ENCODE measurements at regions not wholly inside any gene's neighbourhood (a gene's known extent, or its start where the extent isn't known, plus 50 kb on each side); places are given as distances from the start of the nearest gene placed in this dataset.

DNA sequence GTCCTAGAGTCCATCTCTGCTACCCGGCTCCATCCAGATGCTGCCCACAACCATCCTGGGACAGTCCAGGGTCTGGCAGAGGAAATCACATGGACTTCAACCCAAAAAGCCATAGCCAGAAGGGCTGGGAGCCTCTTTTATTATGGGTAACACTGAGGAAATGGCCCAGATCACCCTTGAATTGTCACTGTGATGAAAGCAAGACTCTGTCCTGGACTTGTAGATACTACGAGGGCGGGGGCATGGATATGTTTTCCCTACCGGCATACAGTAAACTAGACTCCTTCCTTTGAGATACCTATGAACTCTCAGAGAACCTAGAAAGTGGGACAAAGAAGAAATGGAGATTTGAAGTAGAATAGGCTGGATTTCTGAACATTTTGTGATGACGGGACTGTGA lies 110.3 kb downstream of the LACC1 start:
- TF ChIP-seq L3MBTL2 (conservative IDR thresholded peaks at IDR 0.05): no peak
- no peak for TF ChIP-seq ZNF384 (IDR thresholded peaks at IDR 0.05)
- TF ChIP-seq, protein P1, sequence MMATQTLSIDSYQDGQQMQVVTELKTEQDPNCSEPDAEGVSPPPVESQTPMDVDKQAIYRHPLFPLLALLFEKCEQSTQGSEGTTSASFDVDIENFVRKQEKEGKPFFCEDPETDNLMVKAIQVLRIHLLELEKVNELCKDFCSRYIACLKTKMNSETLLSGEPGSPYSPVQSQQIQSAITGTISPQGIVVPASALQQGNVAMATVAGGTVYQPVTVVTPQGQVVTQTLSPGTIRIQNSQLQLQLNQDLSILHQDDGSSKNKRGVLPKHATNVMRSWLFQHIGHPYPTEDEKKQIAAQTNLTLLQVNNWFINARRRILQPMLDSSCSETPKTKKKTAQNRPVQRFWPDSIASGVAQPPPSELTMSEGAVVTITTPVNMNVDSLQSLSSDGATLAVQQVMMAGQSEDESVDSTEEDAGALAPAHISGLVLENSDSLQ (IDR thresholded peaks at IDR 0.05): no peak
- no peak for TF ChIP-seq SP1 (IDR thresholded peaks at IDR 0.05)
- TF ChIP-seq NFRKB (IDR thresholded peaks at IDR 0.05): no peak
- TF ChIP-seq FOXM1 (IDR thresholded peaks at IDR 0.05; ENCODE audit: borderline replicate concordance): no peak
